ENCODE measurements at regions not wholly inside any gene's neighbourhood (a gene's known extent, or its start where the extent isn't known, plus 50 kb on each side); places are given as distances from the start of the nearest gene placed in this dataset. TPM values are rescaled to one million over a fixed set of nuclear protein-coding genes. Genes with fewer than 3 reads are reported as not detected.

DNA sequence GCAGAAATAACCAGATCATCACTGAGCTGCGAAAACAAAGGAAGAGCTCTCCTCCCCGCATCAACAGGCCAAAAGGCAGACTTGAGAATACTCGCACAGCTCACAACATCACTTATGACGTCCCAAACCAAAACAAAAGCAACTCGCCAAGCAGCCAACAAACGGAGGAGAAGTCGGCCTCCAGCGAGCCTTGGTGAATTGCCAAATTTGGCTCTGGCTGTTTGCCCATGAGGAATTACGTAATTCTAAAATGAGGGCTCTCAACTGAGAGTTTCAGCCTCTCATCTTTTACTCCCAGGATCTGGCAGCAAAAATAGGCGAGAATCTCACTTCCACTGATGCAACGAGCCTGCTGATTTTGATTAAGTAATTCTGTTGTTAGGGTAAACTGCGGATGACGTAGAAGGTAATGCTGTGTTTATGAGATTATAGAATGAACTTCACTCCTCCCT, 51.7 kb upstream of the SEMA6A start:
- Histone ChIP-seq H3K4me2 (ENCODE audit: low read length) (no peak overlapping the region), H3K23ac (ENCODE audit: low read length) (no peak overlapping the region), H4K8ac (ENCODE audit: low read depth, low read length) (no peak overlapping the region), H3K18ac (ENCODE audit: low read length) (no peak overlapping the region), H3K36me3 (ENCODE audit: control insufficient read depth, insufficient read depth, low read length) (no peaks in the 10 kb centered on the region), H2BK5ac (ENCODE audit: low read length) (no peak overlapping the region), H3K79me2 (ENCODE audit: control insufficient read depth, insufficient read depth, low read length) (no peaks in the 10 kb centered on the region), H3K27me3 (ENCODE audit: insufficient read depth, low read length, poor library complexity) (no peaks in the 10 kb centered on the region), H3K56ac (ENCODE audit: low read length) (no peak overlapping the region), H3K9ac (ENCODE audit: low read length) (no peak overlapping the region), H2BK15ac (replicated peaks; ENCODE audit: low read depth) (no peak overlapping the region), H2BK120ac (ENCODE audit: low read depth, low read length) (no peak overlapping the region), H2AK5ac (ENCODE audit: low read length) (no peak overlapping the region), H3K4ac (ENCODE audit: low read depth, low read length) (no peak overlapping the region), H4K5ac (ENCODE audit: low read length) (no peak overlapping the region), H3K79me1 (ENCODE audit: low read length) (no peaks in the 10 kb centered on the region), H3K27ac (ENCODE audit: low read depth, low read length) (no peak overlapping the region), H3K4me3 (ENCODE audit: low read length) (no peak overlapping the region), H3K4me1 (ENCODE audit: control insufficient read depth, low read depth, low read length) (peaks cover 17% of the 10 kb centered on the region)
- DNase-seq: no peak
- WGBS (ENCODE audit: extremely low coverage, insufficient coverage, low lambda C conversion rate): no CpG with 5 or more reads among the region's 13 CpGs

Small RNA genes lying in the stretch of these regions (small RNA-seq; reads per million reads assigned to genes)
- not detected for gene AC093534.1 (ENCODE audit: insufficient read depth)
- gene RNU7-34P (ENCODE audit: insufficient read depth): not detected
